ENCODE measurements at regions not wholly inside any gene's neighbourhood (a gene's known extent, or its start where the extent isn't known, plus 50 kb on each side); places are given as distances from the start of the nearest gene placed in this dataset.

DNA sequence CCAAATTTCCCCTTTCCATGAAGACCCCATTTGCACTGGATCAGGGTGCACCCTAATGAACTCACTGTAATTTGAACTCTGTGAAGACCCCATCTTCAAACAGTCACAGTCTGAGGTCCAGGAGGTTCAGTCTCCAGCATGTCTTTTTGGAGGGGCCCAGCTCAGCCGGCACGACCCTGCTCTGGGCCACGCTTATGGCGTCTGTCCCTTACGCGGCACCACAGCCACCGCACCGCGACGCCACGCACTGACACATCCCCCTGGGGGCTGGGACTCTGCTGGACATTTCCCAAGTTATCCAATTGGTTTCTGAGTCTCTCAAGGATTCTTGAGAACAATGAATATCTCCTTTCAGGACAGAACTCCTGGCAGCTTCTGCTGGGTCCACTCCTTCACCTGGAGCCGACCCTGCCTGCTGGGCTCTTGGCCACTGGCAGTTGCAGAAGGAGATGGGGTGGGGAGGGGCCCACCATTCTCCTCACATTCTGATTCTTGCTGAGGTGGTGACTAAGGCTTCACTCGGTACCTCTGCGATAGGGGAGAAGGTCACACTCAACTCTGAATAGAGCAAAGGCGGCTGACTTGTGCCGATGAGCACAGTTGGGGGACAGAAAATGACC is 124.0 kb downstream of the RTP5 start:
- TF ChIP-seq POLR2A (IDR thresholded peaks at IDR 0.05; ENCODE audit: control extremely low read depth in 1 of 2, low read depth in 2 of 2, low read length in 2 of 2) (no peak), MAX (IDR thresholded peaks at IDR 0.05) (no peak), CTCF (IDR thresholded peaks at IDR 0.05; ENCODE audit: control extremely low read depth in 1 of 3, insufficient read depth in 1 of 3, low read depth in 1 of 3, low read length in 3 of 3) (no peak), GABPA (IDR thresholded peaks at IDR 0.05; ENCODE audit: borderline replicate concordance, insufficient read depth, low read length) (no peak), SRF (IDR thresholded peaks at IDR 0.05; ENCODE audit: low read depth, low read length) (no peak)
- TF ChIP-seq, protein P1, sequence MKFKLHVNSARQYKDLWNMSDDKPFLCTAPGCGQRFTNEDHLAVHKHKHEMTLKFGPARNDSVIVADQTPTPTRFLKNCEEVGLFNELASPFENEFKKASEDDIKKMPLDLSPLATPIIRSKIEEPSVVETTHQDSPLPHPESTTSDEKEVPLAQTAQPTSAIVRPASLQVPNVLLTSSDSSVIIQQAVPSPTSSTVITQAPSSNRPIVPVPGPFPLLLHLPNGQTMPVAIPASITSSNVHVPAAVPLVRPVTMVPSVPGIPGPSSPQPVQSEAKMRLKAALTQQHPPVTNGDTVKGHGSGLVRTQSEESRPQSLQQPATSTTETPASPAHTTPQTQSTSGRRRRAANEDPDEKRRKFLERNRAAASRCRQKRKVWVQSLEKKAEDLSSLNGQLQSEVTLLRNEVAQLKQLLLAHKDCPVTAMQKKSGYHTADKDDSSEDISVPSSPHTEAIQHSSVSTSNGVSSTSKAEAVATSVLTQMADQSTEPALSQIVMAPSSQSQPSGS (IDR thresholded peaks at IDR 0.05; ENCODE audit: low read length), result no peak
- TF ChIP-seq, protein P2, sequence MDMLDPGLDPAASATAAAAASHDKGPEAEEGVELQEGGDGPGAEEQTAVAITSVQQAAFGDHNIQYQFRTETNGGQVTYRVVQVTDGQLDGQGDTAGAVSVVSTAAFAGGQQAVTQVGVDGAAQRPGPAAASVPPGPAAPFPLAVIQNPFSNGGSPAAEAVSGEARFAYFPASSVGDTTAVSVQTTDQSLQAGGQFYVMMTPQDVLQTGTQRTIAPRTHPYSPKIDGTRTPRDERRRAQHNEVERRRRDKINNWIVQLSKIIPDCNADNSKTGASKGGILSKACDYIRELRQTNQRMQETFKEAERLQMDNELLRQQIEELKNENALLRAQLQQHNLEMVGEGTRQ (IDR thresholded peaks at IDR 0.05; ENCODE audit: low read length), result no peak

All from H1 (cell line).